B cell (primary cell): ENCODE measurements at regions not wholly inside any gene's neighbourhood (a gene's known extent, or its start where the extent isn't known, plus 50 kb on each side); places are given as distances from the start of the nearest gene placed in this dataset.

ENCODE experiments used
- EZH2 ChIP-seq: IDR thresholded peaks from 2 replicates; pipeline ENCODE4 v1.6.1; 2012; ENCODE audit warnings: borderline replicate concordance, low read depth, mild to moderate bottlenecking, moderate library complexity, low read length; ENCODE audit not compliant: insufficient read depth, poor library complexity, severe bottlenecking
- TF ChIP-seq, protein P1 (sequence below): fragments of 200-600 bp; IDR thresholded peaks from one replicate; pipeline ENCODE4 v1.8.0; 2022; ENCODE audit warnings: antibody characterized with exemption, mild to moderate bottlenecking

DNA sequence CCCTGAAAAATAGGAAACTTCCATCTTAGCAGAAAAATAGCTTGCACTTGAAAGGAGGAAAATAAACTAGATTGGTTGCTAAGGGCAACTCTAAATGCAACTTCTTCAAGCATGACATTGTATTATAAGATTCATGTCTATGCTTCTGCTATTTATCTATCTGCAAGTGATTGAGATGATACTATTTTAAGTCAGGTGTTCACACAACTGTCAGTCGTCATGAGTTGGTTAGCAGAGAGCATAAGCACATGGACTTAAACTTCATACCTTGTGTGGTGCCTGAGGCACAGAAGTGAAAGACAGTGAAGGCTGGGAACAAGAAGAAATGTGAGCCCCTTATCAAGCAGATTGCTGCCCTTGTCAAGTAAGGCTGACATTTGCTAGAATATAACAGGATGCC lies 82.9 kb downstream of the SLITRK5 start:
- TF ChIP-seq, protein P1, sequence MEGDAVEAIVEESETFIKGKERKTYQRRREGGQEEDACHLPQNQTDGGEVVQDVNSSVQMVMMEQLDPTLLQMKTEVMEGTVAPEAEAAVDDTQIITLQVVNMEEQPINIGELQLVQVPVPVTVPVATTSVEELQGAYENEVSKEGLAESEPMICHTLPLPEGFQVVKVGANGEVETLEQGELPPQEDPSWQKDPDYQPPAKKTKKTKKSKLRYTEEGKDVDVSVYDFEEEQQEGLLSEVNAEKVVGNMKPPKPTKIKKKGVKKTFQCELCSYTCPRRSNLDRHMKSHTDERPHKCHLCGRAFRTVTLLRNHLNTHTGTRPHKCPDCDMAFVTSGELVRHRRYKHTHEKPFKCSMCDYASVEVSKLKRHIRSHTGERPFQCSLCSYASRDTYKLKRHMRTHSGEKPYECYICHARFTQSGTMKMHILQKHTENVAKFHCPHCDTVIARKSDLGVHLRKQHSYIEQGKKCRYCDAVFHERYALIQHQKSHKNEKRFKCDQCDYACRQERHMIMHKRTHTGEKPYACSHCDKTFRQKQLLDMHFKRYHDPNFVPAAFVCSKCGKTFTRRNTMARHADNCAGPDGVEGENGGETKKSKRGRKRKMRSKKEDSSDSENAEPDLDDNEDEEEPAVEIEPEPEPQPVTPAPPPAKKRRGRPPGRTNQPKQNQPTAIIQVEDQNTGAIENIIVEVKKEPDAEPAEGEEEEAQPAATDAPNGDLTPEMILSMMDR, result no peak
- no peak for TF ChIP-seq EZH2
